Esophagus muscularis mucosa (tissue), 4 donors: ENCODE measurements at regions not wholly inside any gene's neighbourhood (a gene's known extent, or its start where the extent isn't known, plus 50 kb on each side); places are given as distances from the start of the nearest gene placed in this dataset.

Experiments
- DNase-seq: peaks from one replicate; pipeline ENCODE4 v3.0.0-alpha.2; 2017; ENCODE audit errors: extremely low spot score
- H3K27ac ChIP-seq, 4 donors: fragments of 200-600 bp; sonication (generic); replicated peaks in 1 of 4; 1 replicate in 3 of 4; 2 replicates in 1 of 4; pipeline ENCODE4 v1.5.1; 2016 to 2019; ENCODE audit warnings: mild to moderate bottlenecking in 1 of 4
- H3K27me3 ChIP-seq, 4 donors: fragments of 200-600 bp; sonication (generic); one replicate each; pipeline versions ENCODE4 v1.5.1 to v1.6.0; 2016 to 2019
- H3K36me3 ChIP-seq, 4 donors: fragments of 200-600 bp; sonication (generic); one replicate each; pipeline ENCODE4 v1.5.1; 2016 to 2019
- H3K4me1 ChIP-seq, 4 donors: fragments of 200-600 bp; sonication (generic); one replicate each; pipeline ENCODE4 v1.5.1; 2016 to 2019
- H3K4me3 ChIP-seq, 4 donors: fragments of 200-600 bp; sonication (generic); 1 replicate in 2 of 4; 2 replicates in 2 of 4; pipeline ENCODE4 v1.5.1; 2016 to 2019; ENCODE audit warnings: mild to moderate bottlenecking in 4 of 4, moderate library complexity in 1 of 4
- H3K9me3 ChIP-seq, 4 donors: fragments of 200-600 bp; sonication (generic); 1 replicate in 3 of 4; 2 replicates in 1 of 4; pipeline ENCODE4 v1.5.1; 2016 to 2019
- EP300 ChIP-seq: sonication (generic); formaldehyde crosslinking; IDR thresholded peaks from one replicate; pipeline ENCODE4 v1.6.1; 2017; ENCODE audit warnings: antibody characterized with exemption
- POLR2A ChIP-seq: fragments of 450-650 bp; IDR thresholded peaks from one replicate; pipeline ENCODE4 v1.6.1; 2017; ENCODE audit warnings: antibody characterized with exemption, moderate library complexity, mild to moderate bottlenecking, low read depth
- POLR2AphosphoS5 ChIP-seq, 2 donors: sonication (generic); formaldehyde crosslinking; IDR thresholded peaks; one replicate each; pipeline ENCODE4 v1.6.1; 2017; ENCODE audit warnings: antibody characterized with exemption in 2 of 2
- WGBS: methylation state at CpG from one replicate; pipeline ENCODE4 v1.1.5; 2018; 5-methylcytosine and 5-hydroxymethylcytosine counted together
- intact Hi-C: fragments of 100-400 bp; cut with DNase I; formaldehyde crosslinking; loops from one replicate; pipeline ENCODE4 v1.15.1; 2023
- TF ChIP-seq, protein P1 (sequence below), 3 experiments: fragments of 200-600 bp in 2 of 3; fragments of 450-650 bp in 1 of 3; sonication (generic) in 2 of 3; IDR thresholded peaks; one replicate each; pipeline ENCODE4 v1.5.1; 2017 to 2019; ENCODE audit warnings: antibody characterized with exemption in 3 of 3, mild to moderate bottlenecking in 2 of 3, moderate library complexity in 1 of 3

DNA sequence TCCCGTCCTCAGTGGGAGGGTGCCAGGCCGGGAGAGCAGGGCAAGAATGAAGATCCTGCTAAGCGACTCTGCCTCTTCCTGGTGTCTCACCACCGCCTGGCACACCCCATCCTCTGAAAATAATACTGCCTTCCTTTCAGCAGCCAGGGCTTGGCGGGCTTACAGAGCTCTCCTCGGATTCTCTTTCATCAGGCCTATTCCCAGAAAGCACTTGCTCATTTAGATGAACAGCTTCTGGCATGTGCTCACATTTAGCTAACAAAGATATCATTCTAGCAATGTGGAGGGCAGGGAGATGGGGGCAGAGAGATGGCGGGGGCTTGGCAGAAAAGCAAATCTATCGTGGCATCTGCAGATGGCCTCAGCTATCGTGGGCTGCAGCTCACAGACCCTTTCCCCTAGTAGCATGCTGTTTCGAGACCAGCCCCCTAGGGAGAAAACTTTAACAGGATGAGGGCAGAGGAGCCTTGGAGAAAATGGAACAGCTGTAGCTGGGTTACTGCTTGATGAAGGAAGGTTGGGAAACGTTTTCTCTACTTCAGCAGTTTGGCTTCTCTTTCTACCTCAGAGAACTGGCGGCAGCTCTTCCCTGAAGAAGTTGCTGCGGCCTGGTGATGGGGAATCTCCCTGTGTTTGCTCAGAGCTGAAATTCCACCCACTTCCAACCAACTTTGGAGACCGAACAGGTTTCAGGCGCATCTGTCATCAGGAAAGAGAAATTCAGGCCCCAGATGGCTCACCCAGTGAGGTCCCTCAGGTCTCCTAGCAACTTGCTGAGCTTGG, 102.1 kb downstream of the TMEM174 start:
- Histone ChIP-seq H3K4me3 (peak overlapping the region; percentile 25 to 40 (median 32)), H3K36me3 (no peaks in the 10 kb centered on the region), H3K9me3 (no peaks in the 10 kb centered on the region), H3K4me1 (peaks cover 0 to 32% (median 29%) of the 10 kb centered on the region in 4 donors), H3K27me3 (no peaks in the 10 kb centered on the region), H3K27ac (peak overlapping the region; percentile 22 to 75 (median 59))
- TF ChIP-seq POLR2AphosphoS5 (IDR thresholded peaks at IDR 0.05) = peak; percentile 7 to 39
- no peak for TF ChIP-seq EP300
- WGBS = 41% methylated on average over 15 of the region's 15 CpGs
- no peak for DNase-seq
- intact Hi-C loops = no loop called here

DNA sequence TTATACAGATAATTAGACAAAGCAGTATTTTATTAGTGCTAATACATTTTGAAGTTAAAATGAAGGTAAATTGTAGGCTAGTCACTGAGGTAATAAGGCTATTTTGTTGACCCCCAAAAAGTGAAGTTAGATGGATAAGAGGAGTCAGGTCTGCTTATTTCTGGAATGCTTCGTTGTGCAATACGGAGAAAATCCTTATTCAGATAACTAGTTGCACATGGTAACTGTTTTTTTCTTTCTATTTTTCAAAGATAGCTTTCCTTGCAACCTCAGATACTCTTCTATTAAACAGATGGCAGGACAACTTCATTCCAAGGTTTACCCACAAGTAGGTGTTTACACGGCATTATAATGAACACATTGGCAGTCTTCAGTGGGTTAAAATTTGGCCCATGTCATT, 101.1 kb downstream of the TMEM174 start:
- Histone ChIP-seq H3K9me3 (no peaks in the 10 kb centered on the region), H3K27me3 (no peaks in the 10 kb centered on the region), H3K4me1 (peaks cover 0 to 24% (median 20%) of the 10 kb centered on the region in 4 donors), H3K4me3 (peak overlapping the region; percentile 25 to 40 (median 32)), H3K27ac (peak overlapping the region in 3 of 4 donors; percentile 14 to 75 (median 52)), H3K36me3 (no peaks in the 10 kb centered on the region)
- 72% methylated on average over 3 of the region's 3 CpGs for WGBS
- intact Hi-C loops = no loop called here
- TF ChIP-seq POLR2A (no peak), EP300 (no peak), POLR2AphosphoS5 (IDR thresholded peaks at IDR 0.05) (no peak)
- TF ChIP-seq, protein P1, sequence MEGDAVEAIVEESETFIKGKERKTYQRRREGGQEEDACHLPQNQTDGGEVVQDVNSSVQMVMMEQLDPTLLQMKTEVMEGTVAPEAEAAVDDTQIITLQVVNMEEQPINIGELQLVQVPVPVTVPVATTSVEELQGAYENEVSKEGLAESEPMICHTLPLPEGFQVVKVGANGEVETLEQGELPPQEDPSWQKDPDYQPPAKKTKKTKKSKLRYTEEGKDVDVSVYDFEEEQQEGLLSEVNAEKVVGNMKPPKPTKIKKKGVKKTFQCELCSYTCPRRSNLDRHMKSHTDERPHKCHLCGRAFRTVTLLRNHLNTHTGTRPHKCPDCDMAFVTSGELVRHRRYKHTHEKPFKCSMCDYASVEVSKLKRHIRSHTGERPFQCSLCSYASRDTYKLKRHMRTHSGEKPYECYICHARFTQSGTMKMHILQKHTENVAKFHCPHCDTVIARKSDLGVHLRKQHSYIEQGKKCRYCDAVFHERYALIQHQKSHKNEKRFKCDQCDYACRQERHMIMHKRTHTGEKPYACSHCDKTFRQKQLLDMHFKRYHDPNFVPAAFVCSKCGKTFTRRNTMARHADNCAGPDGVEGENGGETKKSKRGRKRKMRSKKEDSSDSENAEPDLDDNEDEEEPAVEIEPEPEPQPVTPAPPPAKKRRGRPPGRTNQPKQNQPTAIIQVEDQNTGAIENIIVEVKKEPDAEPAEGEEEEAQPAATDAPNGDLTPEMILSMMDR (IDR thresholded peaks at IDR 0.05) = no peak
- DNase-seq = no peak

DNA sequence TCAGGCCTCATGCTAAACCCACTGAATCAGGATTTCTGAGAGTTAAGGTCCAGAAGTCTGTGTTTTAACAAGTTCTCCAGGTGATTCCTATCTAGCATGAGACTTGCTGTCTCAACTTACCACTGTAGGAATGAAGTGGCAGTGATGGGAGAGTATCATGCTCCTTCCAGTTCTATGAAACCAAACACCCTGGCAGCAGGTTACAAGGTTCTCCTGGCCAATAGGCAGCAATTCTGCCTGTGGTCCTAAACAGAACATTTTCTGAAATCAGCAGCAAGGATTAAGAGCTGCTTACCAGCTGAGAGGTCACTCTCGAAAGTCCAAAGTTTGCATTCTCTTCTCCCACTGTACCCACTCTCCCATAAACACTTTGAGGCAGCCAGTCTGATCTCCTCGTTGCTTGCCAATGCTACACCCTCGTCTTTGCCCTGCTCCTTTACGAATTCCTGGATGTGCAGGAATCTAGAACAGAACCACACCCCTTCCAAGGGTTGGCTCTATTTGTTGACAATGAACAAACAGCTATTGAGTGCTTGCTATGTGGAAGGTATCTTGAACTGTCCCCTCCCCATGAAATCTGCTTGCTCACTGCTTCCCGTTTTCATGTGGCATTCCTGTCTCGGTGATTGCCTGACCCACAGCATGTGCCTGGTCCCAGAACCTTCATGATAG, 100.5 kb downstream of the TMEM174 start:
- no peak for TF ChIP-seq POLR2AphosphoS5 (IDR thresholded peaks at IDR 0.05)
- no peak for TF ChIP-seq EP300
- no peak for TF ChIP-seq POLR2A
- TF ChIP-seq, protein P1 (IDR thresholded peaks at IDR 0.05) = no peak
- Histone ChIP-seq H3K9me3 (no peaks in the 10 kb centered on the region), H3K36me3 (no peaks in the 10 kb centered on the region), H3K4me3 (peak overlapping the region in 3 of 4 donors; percentile 1 to 32 (median 31)), H3K4me1 (peaks cover 0 to 21% (median 19%) of the 10 kb centered on the region in 4 donors), H3K27ac (peak overlapping the region in 1 of 4 donors; percentile 14), H3K27me3 (no peaks in the 10 kb centered on the region)
- intact Hi-C loops = no loop called here
- DNase-seq = no peak
- WGBS = 91% methylated on average over 6 of the region's 6 CpGs

DNA sequence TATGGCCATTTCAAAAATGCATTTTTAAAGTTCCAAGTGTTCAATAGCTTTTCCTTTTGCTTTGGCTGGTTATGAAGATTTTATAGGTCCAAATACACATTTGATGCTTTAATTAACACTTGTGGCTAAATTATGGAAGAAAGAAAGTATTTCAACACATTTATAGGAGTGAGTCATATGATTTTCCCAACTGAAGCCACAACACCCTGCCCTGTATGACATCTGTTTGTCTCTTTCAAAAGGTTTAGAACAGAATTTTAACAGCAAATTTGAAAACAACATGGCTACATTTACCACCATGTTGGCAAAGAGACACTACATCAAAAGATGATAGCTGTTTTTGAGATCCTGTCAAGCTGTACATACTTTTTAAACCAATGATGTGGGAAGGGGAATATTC, 99.4 kb downstream of the TMEM174 start:
- H3K36me3 ChIP-seq = no peaks in the 10 kb centered on the region
- H3K9me3 ChIP-seq = no peaks in the 10 kb centered on the region
- peaks cover 0 to 21% (median 19%) of the 10 kb centered on the region in 4 donors for H3K4me1 ChIP-seq
- no peaks in the 10 kb centered on the region for H3K27me3 ChIP-seq
- no peak overlapping the region for H3K4me3 ChIP-seq
- H3K27ac ChIP-seq = no peak overlapping the region
- TF ChIP-seq EP300 (no peak), POLR2A (no peak), POLR2AphosphoS5 (IDR thresholded peaks at IDR 0.05) (no peak)
- TF ChIP-seq, protein P1 (IDR thresholded peaks at IDR 0.05) = no peak
- intact Hi-C loops = no loop called here
- DNase-seq = no peak

DNA sequence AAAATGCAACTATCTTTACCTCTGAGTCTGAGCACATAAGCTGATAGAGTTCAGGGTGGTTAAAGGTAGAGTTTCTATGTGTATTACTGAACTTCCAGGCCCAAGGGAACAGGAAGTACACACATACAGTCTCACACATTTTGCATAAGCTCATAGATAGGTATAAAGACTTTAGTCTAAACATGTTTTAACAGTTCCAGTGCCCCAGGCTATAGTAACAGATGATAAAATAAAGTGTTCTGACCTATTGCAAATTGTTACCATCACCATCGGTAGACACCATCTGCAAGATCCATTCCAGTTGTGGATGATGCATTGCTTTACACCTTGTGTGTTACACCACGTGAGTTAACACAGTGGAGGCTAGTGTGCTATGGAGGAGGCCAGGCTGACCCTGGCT, 95.8 kb downstream of the TMEM174 start:
- no peaks in the 10 kb centered on the region for H3K36me3 ChIP-seq
- peaks cover 0 to 17% (median 9%) of the 10 kb centered on the region in 4 donors for H3K4me1 ChIP-seq
- H3K4me3 ChIP-seq = no peak overlapping the region
- WGBS = 100% methylated on average over 2 of the region's 2 CpGs
- H3K27me3 ChIP-seq = no peaks in the 10 kb centered on the region
- no peaks in the 10 kb centered on the region for H3K9me3 ChIP-seq
- intact Hi-C loops = no loop called here
- TF ChIP-seq EP300 (no peak), POLR2A (no peak)
- no peak for DNase-seq
- H3K27ac ChIP-seq = no peak overlapping the region
